ENCODE measurements at regions not wholly inside any gene's neighbourhood (a gene's known extent, or its start where the extent isn't known, plus 50 kb on each side); places are given as distances from the start of the nearest gene placed in this dataset.

DNA sequence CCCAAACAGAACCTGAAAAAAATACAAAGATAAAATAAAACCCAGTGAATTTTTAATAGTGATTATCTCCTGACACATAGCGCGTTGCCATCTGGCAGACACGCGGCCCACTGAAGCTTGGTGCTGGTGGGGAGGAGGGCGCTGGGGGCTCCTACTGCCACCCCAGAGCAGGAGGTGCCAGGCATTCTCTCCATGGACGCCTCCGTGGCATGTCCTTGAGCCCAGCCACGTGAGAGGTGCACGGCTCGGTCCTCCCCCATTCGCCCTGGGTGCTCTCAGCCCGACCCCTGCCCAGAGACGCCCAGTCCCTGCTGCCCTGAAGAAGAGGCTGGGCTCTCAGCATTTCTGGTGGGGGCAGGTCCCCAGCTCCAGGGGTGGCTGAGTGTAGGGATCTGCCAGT, 142.2 kb upstream of the GSE1 start:
- TF ChIP-seq, protein P1, sequence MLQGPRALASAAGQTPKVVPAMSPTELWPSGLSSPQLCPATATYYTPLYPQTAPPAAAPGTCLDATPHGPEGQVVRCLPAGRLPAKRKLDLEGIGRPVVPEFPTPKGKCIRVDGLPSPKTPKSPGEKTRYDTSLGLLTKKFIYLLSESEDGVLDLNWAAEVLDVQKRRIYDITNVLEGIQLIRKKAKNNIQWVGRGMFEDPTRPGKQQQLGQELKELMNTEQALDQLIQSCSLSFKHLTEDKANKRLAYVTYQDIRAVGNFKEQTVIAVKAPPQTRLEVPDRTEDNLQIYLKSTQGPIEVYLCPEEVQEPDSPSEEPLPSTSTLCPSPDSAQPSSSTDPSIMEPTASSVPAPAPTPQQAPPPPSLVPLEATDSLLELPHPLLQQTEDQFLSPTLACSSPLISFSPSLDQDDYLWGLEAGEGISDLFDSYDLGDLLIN (CRISPR knock-in tag; IDR thresholded peaks at IDR 0.05; ENCODE audit: borderline replicate concordance) = no peak
- TF ChIP-seq ZNF263 (CRISPR knock-in tag; IDR thresholded peaks at IDR 0.05) = peak; percentile 49; the same call in 1 of the 2 replicates
- Histone ChIP-seq H3K4me2 (ENCODE audit: low read depth, low read length) (no peak overlapping the region), H4K20me1 (ENCODE audit: insufficient read depth, low read length) (peaks cover 8% of the 10 kb centered on the region; the same call in 1 of the 2 replicates), H3K4me3 (replicated peaks in 1 of 3; ENCODE audit: insufficient read depth in 1 of 3, low read depth in 2 of 3, low read length in 3 of 3) (no peak overlapping the region), H2AFZ (ENCODE audit: low read length) (no peak overlapping the region), H3K36me3 (replicated peaks in 1 of 2; ENCODE audit: control insufficient read depth in 1 of 2, insufficient read depth in 2 of 2, low read length in 2 of 2) (no peaks in the 10 kb centered on the region), H3K27me3 (ENCODE audit: control insufficient read depth in 1 of 2, insufficient read depth in 2 of 2, low read length in 2 of 2) (peaks cover 21 to 61% of the 10 kb centered on the region in 2 experiments), H3K27ac (ENCODE audit: extremely low read length, insufficient read depth, low read length) (no peak overlapping the region), H3K79me2 (ENCODE audit: insufficient read depth, low read length) (no peaks in the 10 kb centered on the region), H3K9ac (ENCODE audit: insufficient read depth, low read depth, low read length) (no peak overlapping the region), H3K4me1 (ENCODE audit: insufficient read depth, low read length) (peaks cover 27% of the 10 kb centered on the region), H3K9me3 (ENCODE audit: low read length) (no peaks in the 10 kb centered on the region)
- no peak for ATAC-seq
- DNase-seq (ENCODE audit: low spot score) = no peak
- CTCF ChIA-PET (ENCODE audit: low intra/inter-chr PET ratio, low total read pairs) = interaction anchor here (1.2 kb wide), 1 partner anchor 50 kb away, joined by 5 read pairs; no protein-coding TSS in a partner anchor
- FAIRE-seq = no peak
- BruUV-seq (replicated peaks) = no TSS peak
- 91% methylated on average over 5 of the region's 13 CpGs for WGBS (ENCODE audit: low lambda C conversion rate)
- POLR2A ChIA-PET = no interaction called here
- in situ Hi-C loops (cut with HindIII; ENCODE audit: extremely low pct_ligation_motif_present, low pct_unique_long_range_greater_than_20kb) = no loop called here
- intact Hi-C loops (cut with micrococcal nuclease; ENCODE audit: unreplicated experiment) = loop anchor here (1.0 kb wide), 1 partner anchor 43 kb away; no protein-coding TSS in a partner anchor

DNA sequence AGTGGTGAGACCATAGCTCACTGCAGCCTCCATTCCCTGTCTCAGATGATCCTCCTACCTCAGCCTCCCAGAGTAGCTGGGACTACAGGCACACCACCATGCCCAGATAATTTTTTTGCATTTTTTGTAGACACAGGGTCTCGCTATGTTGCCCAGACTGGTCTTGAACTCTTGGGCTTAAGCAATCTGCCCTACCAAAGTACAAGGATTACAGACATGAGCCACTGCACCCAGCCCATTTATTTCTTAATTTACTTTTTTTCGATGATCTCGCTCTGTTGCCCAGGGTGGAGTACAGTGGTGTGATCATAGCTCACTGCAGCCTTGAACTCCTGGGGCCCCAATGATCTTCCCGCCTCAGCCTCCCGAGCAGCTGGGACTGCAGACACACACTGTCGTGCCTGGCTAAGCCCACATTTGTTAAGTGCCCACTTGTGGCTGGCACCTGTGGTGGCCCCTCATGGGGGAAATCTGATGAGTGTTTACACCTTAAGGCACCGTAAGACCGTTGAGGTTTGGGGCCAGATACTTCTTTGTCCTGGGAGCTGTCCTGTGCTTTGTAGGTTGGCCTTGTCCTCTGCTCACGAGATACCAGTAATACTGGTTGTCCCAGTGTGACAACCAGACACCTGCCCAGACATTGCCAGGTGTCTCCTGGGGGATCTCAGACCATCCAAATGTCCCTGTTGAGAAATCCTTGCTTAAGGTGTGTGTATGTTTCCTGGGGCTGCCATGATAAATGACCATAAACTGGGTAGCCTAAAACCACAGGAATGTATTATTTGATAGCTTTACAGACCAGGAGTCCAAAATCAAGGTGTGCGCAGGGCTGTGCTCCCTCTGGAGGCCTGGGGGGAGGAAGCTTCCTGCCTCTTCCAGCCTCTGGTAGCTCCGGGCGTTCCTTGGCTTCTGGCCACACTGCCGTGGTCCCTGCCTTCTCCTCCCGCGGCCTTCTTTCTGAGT, 141.4 kb upstream of the GSE1 start:
- no peak overlapping the region for H3K9ac ChIP-seq (ENCODE audit: insufficient read depth, low read depth, low read length)
- peaks cover 22% of the 10 kb centered on the region for H3K4me1 ChIP-seq (ENCODE audit: insufficient read depth, low read length)
- FAIRE-seq = peak; percentile 43
- H3K4me3 ChIP-seq (replicated peaks in 1 of 3; ENCODE audit: insufficient read depth in 1 of 3, low read depth in 2 of 3, low read length in 3 of 3) = no peak overlapping the region
- 13% methylated on average over 12 of the region's 15 CpGs for WGBS (ENCODE audit: low lambda C conversion rate)
- POLR2A ChIA-PET = interaction anchor here (0.8 to 1.1 kb wide), 3 partner anchors 43 to 65 kb away, joined by 3 to 4 read pairs (median 4); no protein-coding TSS in a partner anchor
- peak; percentile 51 for ATAC-seq
- no TSS peak for BruUV-seq (replicated peaks)
- CTCF ChIA-PET (ENCODE audit: low intra/inter-chr PET ratio, low total read pairs) = interaction anchor here (0.6 to 1.2 kb wide), 2 partner anchors 51 to 85 kb away, joined by 3 to 5 read pairs; no protein-coding TSS in a partner anchor
- intact Hi-C loops (cut with micrococcal nuclease; ENCODE audit: unreplicated experiment) = loop anchor here (1.0 kb wide), 1 partner anchor 43 kb away; no protein-coding TSS in a partner anchor
- no peak for DNase-seq (ENCODE audit: low spot score)
- peaks cover 8% of the 10 kb centered on the region; the same call in 1 of the 2 replicates for H4K20me1 ChIP-seq (ENCODE audit: insufficient read depth, low read length)
- no peaks in the 10 kb centered on the region for H3K36me3 ChIP-seq (replicated peaks in 1 of 2; ENCODE audit: control insufficient read depth in 1 of 2, insufficient read depth in 2 of 2, low read length in 2 of 2)
- H3K79me2 ChIP-seq (ENCODE audit: insufficient read depth, low read length) = no peaks in the 10 kb centered on the region
- no peak overlapping the region for H2AFZ ChIP-seq (ENCODE audit: low read length)
- peaks cover 21 to 61% of the 10 kb centered on the region in 2 experiments for H3K27me3 ChIP-seq (ENCODE audit: control insufficient read depth in 1 of 2, insufficient read depth in 2 of 2, low read length in 2 of 2)
- no peaks in the 10 kb centered on the region for H3K9me3 ChIP-seq (ENCODE audit: low read length)
- H3K27ac ChIP-seq (ENCODE audit: extremely low read length, insufficient read depth, low read length) = no peak overlapping the region
- H3K4me2 ChIP-seq (ENCODE audit: low read depth, low read length) = no peak overlapping the region
- in situ Hi-C loops (cut with HindIII; ENCODE audit: extremely low pct_ligation_motif_present, low pct_unique_long_range_greater_than_20kb) = no loop called here
- TF ChIP-seq MED8 (CRISPR knock-in tag; IDR thresholded peaks at IDR 0.05; ENCODE audit: insufficient replicate concordance) = no peak
- no peak for TF ChIP-seq MIER3 (CRISPR knock-in tag; IDR thresholded peaks at IDR 0.05; ENCODE audit: borderline replicate concordance)
- TF ChIP-seq, protein P2, sequence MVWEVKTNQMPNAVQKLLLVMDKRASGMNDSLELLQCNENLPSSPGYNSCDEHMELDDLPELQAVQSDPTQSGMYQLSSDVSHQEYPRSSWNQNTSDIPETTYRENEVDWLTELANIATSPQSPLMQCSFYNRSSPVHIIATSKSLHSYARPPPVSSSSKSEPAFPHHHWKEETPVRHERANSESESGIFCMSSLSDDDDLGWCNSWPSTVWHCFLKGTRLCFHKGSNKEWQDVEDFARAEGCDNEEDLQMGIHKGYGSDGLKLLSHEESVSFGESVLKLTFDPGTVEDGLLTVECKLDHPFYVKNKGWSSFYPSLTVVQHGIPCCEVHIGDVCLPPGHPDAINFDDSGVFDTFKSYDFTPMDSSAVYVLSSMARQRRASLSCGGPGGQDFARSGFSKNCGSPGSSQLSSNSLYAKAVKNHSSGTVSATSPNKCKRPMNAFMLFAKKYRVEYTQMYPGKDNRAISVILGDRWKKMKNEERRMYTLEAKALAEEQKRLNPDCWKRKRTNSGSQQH (CRISPR knock-in tag; IDR thresholded peaks at IDR 0.05; ENCODE audit: low read depth) = no peak
- TF ChIP-seq ZNF264 (CRISPR knock-in tag; IDR thresholded peaks at IDR 0.05) = no peak
- no peak for TF ChIP-seq REL (CRISPR knock-in tag; conservative IDR thresholded peaks at IDR 0.05)
- TF ChIP-seq TBX2 (CRISPR knock-in tag; IDR thresholded peaks at IDR 0.05; ENCODE audit: borderline replicate concordance) = peak; percentile 45; the same call in 1 of the 2 replicates
- TF ChIP-seq LCORL (IDR thresholded peaks at IDR 0.05) = no peak
- peak; percentile 53; the same call in 1 of the 2 replicates for TF ChIP-seq LCORL (CRISPR knock-in tag; IDR thresholded peaks at IDR 0.05)
- TF ChIP-seq FOXK2 (IDR thresholded peaks at IDR 0.05) = no peak
- no peak for TF ChIP-seq AGO1 (IDR thresholded peaks at IDR 0.05; ENCODE audit: low read depth, low read length, poor library complexity, severe bottlenecking)
